Panc1 (cell line): ENCODE measurements at regions not wholly inside any gene's neighbourhood (a gene's known extent, or its start where the extent isn't known, plus 50 kb on each side); places are given as distances from the start of the nearest gene placed in this dataset.

Experiments
- CTCF ChIP-seq: fragments of 450-650 bp; IDR thresholded peaks from 2 replicates; pipeline ENCODE4 v1.5.1; 2017; ENCODE audit warnings: mild to moderate bottlenecking
- POLR2AphosphoS5 ChIP-seq: IDR thresholded peaks from 2 replicates; pipeline ENCODE4 v1.6.1; 2012; ENCODE audit warnings: mild to moderate bottlenecking, low read depth, low read length, moderate library complexity

GRCh38 chrX:7261672-7262332, 113.8 kb upstream of the PUDP start:
- no peak for TF ChIP-seq CTCF
- TF ChIP-seq POLR2AphosphoS5 = no peak
